ENCODE measurements at regions not wholly inside any gene's neighbourhood (a gene's known extent, or its start where the extent isn't known, plus 50 kb on each side); places are given as distances from the start of the nearest gene placed in this dataset.
"Not testable (repeated sequence)": the region's sequence is repeated elsewhere in the genome, so short reads cannot be mapped to it uniquely, and the experiment has no call there.

GRCh38 chr17:14541714-14542113 lies 240.8 kb downstream of the HS3ST3B1 start:
- Histone ChIP-seq H3K4me3 (replicated peaks in 1 of 3) (no peak overlapping the region), H3K27me3 (no peaks in the 10 kb centered on the region), H3K27ac (no peak overlapping the region), H3K9me3 (no peaks in the 10 kb centered on the region), H3K4me1 (no peaks in the 10 kb centered on the region), H3K36me3 (no peaks in the 10 kb centered on the region)
- no peak for DNase-seq
- WGBS, 2 donors = 79 to 83% methylated on average over 2 of the region's 2 CpGs
- intact Hi-C loops (cut with DNase I) = no loop called here
- TF ChIP-seq, protein P1, sequence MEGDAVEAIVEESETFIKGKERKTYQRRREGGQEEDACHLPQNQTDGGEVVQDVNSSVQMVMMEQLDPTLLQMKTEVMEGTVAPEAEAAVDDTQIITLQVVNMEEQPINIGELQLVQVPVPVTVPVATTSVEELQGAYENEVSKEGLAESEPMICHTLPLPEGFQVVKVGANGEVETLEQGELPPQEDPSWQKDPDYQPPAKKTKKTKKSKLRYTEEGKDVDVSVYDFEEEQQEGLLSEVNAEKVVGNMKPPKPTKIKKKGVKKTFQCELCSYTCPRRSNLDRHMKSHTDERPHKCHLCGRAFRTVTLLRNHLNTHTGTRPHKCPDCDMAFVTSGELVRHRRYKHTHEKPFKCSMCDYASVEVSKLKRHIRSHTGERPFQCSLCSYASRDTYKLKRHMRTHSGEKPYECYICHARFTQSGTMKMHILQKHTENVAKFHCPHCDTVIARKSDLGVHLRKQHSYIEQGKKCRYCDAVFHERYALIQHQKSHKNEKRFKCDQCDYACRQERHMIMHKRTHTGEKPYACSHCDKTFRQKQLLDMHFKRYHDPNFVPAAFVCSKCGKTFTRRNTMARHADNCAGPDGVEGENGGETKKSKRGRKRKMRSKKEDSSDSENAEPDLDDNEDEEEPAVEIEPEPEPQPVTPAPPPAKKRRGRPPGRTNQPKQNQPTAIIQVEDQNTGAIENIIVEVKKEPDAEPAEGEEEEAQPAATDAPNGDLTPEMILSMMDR (IDR thresholded peaks at IDR 0.05) = no peak
- TF ChIP-seq POLR2A (IDR thresholded peaks at IDR 0.05) = no peak

GRCh38 chr17:14539801-14540200 lies 238.9 kb downstream of the HS3ST3B1 start:
- WGBS, 2 donors = 58 to 67% methylated on average over 6 of the region's 6 CpGs
- DNase-seq = no peak
- intact Hi-C loops (cut with DNase I) = no loop called here

DNA sequence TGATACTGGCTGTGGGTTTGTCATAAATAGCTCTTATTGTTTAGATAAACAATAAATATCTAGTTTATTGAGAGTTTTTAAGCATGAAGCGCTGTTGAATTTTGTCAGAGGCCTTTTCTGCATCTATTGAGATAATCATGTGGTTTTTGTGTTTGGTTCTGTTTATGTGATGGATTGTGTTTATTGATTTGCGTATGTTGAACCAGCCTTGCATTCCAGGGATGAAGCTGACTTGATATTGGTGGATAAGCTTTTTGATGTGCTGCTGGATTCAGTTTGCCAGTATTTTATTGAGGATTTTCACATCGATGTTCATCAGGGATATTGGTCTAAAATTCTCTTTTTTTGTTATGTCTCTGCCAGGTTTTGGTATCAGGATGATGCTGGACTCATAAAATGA lies 231.4 kb downstream of the HS3ST3B1 start:
- H3K27ac ChIP-seq; H3K27me3 ChIP-seq; intact Hi-C loops (cut with DNase I); H3K4me1 ChIP-seq; DNase-seq; H3K9me3 ChIP-seq; H3K4me3 ChIP-seq (replicated peaks in 1 of 3); H3K36me3 ChIP-seq: not testable (repeated sequence)
- 87 to 91% methylated on average over 3 of the region's 3 CpGs for WGBS, 2 donors

More at GRCh38 chr17:14539801-14540200, 238.9 kb downstream of the HS3ST3B1 start:
- TF ChIP-seq, protein P1 (IDR thresholded peaks at IDR 0.05) = no peak
- TF ChIP-seq POLR2A (IDR thresholded peaks at IDR 0.05) = no peak
- Histone ChIP-seq H3K4me1 (no peaks in the 10 kb centered on the region), H3K36me3 (no peaks in the 10 kb centered on the region), H3K9me3 (no peaks in the 10 kb centered on the region), H3K4me3 (replicated peaks in 1 of 3) (no peak overlapping the region), H3K27ac (no peak overlapping the region), H3K27me3 (no peaks in the 10 kb centered on the region)

GRCh38 chr17:14525551-14526455 lies 224.9 kb downstream of the HS3ST3B1 start:
- H3K9me3 ChIP-seq = no peaks in the 10 kb centered on the region
- H3K4me1 ChIP-seq = no peaks in the 10 kb centered on the region
- intact Hi-C loops (cut with DNase I) = no loop called here
- 69 to 72% methylated on average over 5 of the region's 5 CpGs for WGBS, 2 donors
- no peak overlapping the region for H3K27ac ChIP-seq
- DNase-seq = no peak
- TF ChIP-seq, protein P1 (IDR thresholded peaks at IDR 0.05) = no peak
- no peak for TF ChIP-seq POLR2A (IDR thresholded peaks at IDR 0.05)
- H3K4me3 ChIP-seq (replicated peaks in 1 of 3) = no peak overlapping the region
- H3K36me3 ChIP-seq = no peaks in the 10 kb centered on the region
- H3K27me3 ChIP-seq = no peaks in the 10 kb centered on the region

DNA sequence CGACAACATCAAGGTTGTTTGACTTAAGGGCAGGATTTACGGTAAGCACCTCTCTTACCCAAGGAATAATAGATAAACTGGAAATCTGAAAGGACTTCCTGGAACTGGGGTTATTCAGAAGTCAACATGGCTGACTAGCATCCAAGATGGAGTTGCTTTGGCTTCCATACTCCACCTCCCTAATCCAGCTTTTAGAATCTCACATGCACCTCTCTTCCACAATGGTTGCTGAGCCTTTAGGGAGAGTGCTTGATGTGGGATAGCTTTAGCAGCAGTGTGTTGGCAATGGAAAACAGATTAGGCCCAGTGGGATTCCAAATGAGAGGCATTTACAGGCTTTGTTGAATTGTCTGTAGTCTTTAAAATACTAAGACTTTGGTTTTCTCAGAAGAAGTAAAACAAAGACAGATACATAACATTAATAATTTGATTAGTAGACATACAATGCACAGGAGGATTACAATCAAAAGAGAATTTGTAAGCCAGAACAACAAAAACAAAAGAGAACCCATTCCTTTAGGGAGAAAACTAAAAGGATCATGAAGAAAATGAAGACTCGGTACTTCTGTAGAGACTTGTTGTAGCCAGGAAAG lies 222.0 kb downstream of the HS3ST3B1 start:
- Histone ChIP-seq H3K4me1 (no peaks in the 10 kb centered on the region), H3K27ac (no peak overlapping the region), H3K9me3 (no peaks in the 10 kb centered on the region), H3K27me3 (no peaks in the 10 kb centered on the region), H3K4me3 (replicated peaks in 1 of 3) (no peak overlapping the region), H3K36me3 (no peaks in the 10 kb centered on the region)
- no peak for TF ChIP-seq POLR2A (IDR thresholded peaks at IDR 0.05)
- TF ChIP-seq, protein P1 (IDR thresholded peaks at IDR 0.05) = no peak
- 54% methylated on average over 3 of the region's 3 CpGs for WGBS, 2 donors
- DNase-seq = no peak
- intact Hi-C loops (cut with DNase I) = no loop called here

DNA sequence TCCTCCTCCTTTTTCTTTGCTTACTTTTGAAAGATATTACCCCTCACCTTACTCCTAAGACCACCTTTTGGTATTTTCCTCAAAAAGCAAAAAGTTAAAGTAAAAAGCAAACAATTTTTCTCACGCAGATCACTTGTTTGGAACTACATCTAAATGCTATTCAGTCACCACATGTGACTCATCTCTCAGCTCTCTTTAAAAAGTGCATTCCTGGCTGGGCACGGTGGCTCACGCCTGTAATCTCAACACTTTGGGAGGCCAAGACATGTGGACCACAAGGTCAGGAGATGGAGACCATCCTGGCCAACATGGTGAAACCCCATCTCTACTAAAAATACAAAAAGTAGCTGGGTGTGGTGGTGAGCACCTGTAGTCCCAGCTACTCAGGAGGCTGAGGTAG lies 218.0 kb downstream of the HS3ST3B1 start:
- DNase-seq; intact Hi-C loops (cut with DNase I); H3K27me3 ChIP-seq; H3K36me3 ChIP-seq; H3K4me3 ChIP-seq (replicated peaks in 1 of 3); H3K9me3 ChIP-seq; H3K4me1 ChIP-seq; H3K27ac ChIP-seq: not testable (repeated sequence)
- WGBS, 2 donors = 80 to 88% methylated on average over 3 of the region's 3 CpGs
